Umbilical cord (tissue), 1 donor: ENCODE measurements at regions not wholly inside any gene's neighbourhood (a gene's known extent, or its start where the extent isn't known, plus 50 kb on each side); places are given as distances from the start of the nearest gene placed in this dataset.

Source experiments
- DNase-seq: peaks from one replicate; pipeline ENCODE4 v3.0.0-alpha.2; 2015; ENCODE audit warnings: low spot score

DNA sequence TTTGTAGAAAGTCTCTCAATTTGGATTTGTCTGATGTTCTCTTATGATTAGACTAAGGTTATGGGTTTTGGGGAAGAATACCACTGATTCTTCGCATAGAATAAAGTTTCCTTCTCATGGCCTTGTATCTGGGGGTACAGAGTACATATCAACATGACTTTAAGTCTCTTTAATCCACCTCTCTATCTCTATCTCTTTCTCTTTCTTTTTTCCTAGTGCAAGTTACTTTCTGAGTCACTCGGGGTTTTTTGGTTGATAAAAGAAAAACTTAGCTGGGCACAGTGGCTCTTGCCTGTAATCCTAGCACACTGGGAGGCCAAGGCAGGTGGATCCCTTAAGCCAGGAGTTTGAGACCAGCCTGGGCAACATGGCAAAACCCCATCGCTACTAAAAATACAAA lies 100.1 kb upstream of the MAP4K3 start:
- DNase-seq: no peak

GRCh38 chr2:39538718-39539117 lies 101.6 kb upstream of the MAP4K3 start:
- no peak for DNase-seq

- no peak for DNase-seq
Observed at GRCh38 chr2:39540414-39540813, 103.3 kb upstream of the MAP4K3 start.

DNA sequence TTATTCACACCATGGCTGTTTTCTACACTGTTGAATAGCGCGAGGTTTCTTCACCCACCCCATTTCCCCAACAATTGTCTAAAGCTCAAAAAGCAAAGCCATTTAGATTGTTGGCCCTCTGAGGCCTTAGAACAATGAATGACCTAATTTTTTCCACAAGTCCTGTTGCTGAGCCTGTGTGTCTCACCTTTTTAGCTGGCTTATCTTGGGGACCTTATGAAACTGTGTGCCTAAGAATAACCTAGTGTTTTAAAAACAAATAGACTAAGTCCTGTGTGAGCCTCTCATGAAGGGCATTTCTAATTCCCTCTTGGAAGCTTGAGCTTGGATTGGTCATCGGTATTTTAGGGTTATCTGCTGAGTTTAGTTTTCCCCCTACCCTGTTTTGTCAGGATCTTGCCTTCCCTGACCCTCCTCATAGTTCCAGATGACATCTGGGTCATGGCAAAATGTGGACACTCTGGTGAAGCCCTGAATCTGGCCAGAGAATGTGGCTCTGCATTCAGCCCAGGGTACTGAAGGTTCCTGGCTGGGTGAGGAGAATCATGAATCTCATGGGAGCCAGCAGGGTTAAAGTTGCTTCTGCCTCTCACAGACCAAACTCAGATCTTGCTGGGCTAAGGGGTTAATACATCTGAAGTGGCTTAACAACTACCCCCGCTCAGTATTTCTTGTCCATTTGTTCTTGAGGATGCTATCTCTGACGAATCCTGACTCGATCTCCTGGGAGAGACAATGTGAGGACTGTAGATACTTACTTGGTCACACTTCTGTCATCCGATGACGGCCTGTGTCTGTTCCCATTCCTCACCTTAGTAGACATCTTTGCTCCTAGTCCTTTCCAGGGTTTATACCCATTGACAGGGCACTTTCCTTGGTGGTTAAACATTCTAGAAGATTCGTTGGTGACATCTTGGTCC lies 104.2 kb upstream of the MAP4K3 start:
- no peak for DNase-seq

- DNase-seq: no peak
Observed at GRCh38 chr2:39542523-39542922, 105.4 kb upstream of the MAP4K3 start.

DNA sequence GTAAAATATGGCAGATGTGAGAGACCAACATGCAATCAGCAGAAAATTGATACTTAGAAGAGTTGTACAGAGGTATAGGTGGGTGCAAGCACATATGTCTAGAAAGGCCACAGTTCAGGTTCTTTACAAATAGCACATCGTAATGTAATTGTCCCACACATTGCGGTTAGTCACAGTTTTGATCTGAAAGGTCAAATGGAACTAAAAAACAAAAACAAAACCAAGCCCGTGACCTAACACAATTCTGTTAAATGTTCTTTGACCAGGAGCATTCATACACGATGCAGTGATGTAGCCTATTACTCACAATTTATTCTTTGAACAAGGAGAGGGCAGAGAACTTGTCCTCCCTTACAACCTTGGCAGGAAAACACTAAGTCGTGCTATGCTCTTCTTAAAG lies 108.9 kb upstream of the MAP4K3 start:
- no peak for DNase-seq

GRCh38 chr2:39546409-39546808 lies 109.3 kb upstream of the MAP4K3 start:
- DNase-seq: no peak

GRCh38 chr2:39546937-39547336 lies 109.9 kb upstream of the MAP4K3 start:
- DNase-seq: no peak

DNA sequence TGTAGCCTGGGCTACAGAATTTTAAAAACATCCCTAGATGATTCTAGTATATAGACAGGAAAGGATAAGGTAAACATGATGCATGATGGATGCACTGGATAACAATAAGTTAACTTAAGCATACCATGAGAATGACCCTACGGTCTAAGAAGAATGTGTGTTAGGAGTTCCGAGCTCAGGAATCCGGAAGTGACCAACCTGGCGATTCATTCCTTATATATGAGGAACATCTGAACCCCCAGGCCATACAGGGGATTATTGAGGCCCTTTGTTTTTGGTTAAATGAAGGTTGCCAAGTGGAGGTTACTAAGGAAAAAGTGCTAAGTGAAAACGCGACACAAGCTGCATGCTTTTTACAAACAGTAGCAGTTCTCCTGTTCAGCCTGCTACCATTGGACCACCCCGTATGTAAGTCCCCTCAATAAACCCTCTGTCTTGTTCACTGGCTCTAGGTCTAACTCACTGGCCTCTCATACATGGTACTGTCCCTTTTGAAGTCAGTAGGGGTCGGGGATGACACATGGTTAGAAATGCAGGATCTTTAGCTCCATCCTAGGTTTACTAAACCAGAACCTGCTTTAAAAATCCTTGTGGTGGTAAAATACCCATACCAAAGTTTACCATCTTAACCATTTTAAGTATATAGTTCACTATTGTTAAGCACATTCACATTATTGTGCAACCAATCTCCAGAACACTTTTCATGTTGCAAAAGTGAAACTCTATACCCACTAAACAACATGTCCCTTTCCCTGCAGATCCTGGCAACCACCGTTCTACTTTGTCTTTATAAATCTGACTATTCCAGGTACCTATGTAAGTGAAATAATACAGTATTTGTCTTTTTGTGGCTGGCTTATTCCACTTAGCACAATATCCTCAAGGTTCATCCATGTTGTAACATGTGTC lies 111.0 kb upstream of the MAP4K3 start:
- no peak for DNase-seq

DNA sequence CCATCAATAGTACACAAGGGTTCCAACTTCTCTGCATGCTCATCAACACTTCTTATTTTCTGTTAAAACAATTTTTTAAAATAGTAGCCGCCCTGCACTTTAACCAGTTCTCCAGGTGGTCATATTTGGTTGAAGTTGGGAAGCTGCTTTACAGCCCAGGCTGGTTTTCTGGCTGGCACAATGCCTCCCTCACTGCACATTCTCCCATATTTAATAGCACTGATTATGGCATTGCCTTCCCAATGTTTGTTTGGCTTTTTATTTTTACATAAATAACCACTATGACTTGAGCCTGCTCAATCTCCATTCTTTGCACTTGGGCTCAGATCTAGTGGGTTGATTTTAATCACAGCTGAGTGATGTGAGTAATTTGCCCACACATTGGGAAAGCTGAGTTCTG lies 111.9 kb upstream of the MAP4K3 start:
- no peak for DNase-seq

GRCh38 chr2:39549718-39550464 lies 112.8 kb upstream of the MAP4K3 start:
- no peak for DNase-seq

DNA sequence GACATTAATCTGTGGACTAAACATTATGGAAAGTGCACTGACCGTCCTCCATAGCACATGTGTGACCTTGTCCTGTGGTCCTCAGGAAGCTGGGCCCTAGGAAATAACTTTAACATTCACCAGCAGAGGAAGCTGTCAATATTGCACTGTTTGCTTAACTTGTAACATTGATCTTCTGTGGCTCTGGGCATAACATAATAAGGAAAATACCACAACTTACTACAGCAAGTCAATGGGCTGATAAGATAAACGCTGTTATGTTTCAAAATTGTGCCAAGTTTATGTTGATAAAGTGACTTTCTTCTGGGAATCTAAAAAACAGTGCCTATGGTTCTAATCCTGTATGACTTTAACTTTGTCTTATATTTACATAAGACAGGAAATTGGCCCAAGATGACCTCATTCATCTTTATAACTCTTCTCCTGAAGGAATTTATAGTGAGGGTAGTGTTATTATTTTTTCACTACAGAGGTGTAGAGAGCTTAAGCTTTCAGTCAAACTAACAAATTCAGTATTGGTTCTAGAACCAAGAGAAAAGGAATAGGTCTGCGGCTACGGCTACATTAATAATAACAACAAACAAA lies 113.7 kb upstream of the MAP4K3 start:
- peak; percentile 24 for DNase-seq

DNA sequence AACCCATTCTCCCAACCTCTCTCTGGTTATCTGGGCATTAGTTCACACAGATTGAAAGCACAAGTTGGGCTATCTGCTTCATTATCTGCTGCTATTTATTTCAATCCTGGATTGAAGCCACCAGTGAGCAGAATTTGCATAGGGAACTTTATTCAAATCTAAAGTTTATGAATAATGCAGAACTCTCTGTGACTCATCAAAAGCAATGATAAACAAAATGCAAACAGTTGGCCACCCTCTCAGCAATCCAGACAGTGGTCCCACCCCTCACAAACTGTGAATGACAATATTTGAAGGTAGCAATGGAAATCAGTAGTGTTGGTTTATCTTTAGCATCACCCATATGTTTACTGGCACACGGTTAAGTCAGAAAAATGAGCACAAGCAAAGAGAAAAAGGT lies 106.8 kb upstream of the TMEM178A start:
- DNase-seq: no peak

GRCh38 chr2:39563572-39563971 lies 102.1 kb upstream of the TMEM178A start:
- DNase-seq: no peak

- DNase-seq: no peak
Observed at GRCh38 chr2:39567507-39567906, 98.2 kb upstream of the TMEM178A start.

DNA sequence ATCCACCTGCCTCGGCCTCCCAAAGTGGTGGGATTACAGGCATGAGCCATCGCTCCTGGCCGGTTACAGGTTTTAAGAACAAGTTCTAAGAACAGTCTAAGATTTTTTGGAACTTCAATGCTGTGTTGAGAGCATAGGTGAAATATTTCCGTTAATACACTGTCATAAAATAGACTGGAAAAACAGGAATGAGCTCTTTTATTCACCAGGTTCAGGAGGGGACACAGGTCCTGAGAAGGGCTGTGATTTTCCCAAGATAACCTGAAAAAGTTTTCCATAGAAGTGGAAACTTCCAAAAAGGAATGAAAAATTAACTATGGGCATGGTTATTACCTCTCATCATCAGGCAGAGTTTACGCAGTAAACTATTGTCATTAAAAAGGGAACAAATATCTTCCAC lies 97.6 kb upstream of the TMEM178A start:
- no peak for DNase-seq

GRCh38 chr2:39568561-39569006 lies 97.1 kb upstream of the TMEM178A start:
- peak; percentile 91 for DNase-seq

DNA sequence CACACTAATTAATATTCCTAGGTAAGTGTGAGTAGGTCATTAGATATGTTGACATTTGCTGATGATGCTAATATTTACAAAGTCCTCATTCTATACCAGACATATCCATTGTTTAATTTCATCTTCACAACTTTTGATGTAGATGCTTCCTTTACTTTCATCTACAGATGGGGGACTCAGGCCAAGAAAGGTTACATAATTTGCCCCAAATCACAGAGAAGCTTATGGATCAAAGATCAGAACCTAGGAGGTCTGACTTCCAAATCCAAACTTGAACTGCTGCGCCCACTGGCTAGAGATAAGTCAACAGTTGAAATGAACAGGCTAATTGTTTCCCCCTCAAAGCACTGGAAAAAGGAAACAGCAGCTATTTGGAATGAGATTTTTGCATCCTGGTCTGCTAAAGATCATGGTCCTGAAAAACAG lies 95.6 kb upstream of the TMEM178A start:
- DNase-seq: no peak

GRCh38 chr2:39570614-39571013 lies 95.1 kb upstream of the TMEM178A start:
- DNase-seq: peak; percentile 20

DNA sequence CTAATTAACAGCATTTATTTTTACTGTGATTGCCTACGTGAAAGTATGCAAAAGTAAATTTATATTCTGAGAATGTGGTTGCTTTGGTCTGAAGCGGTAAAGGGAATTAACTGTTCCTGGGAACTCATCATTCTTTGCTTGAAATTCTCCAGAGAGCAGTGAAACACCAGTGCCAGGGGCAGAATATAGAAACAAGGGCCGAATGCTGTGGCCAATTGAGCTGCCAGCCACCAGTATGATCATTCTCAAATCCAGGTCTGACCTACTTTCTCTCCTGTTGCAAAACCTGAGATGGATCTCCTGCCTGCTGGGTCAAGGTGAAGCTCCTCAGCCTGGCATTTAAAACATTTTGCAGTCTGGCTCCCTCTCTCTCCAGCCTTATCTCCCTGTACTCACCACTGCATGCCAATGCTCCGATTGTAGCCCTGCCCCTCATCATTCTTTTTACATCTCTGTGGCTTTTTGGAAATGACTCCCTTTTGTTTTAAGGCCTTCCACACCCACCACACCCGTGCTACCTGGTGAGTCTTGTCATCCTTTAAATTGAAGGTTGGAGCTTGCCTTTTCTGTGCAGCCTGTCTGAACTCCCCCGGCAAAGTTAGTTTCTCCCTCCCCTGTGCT lies 94.5 kb upstream of the TMEM178A start:
- DNase-seq: peak; percentile 80

DNA sequence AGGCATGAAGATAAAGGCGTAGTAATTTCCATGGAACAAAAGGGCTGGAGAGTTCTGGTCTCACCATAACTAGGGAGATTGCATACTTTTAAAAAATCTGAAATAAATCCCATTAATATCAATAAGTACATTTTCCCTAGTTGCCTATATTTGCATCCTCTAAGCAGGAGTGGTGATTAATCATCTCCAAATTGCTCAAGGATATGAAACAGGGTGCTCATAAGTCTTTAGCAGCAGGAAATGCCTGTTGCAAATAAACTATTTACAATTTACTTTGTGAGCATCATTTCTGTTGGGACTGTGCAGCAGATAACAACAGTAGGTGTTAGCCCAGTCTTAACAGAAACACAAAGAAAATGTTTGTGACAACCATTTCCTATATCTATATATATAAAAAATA lies 92.4 kb upstream of the TMEM178A start:
- DNase-seq: no peak
